CD4-positive, alpha-beta T cell treated with Interleukin-1 beta for 1 hour (primary cell): ENCODE measurements at regions not wholly inside any gene's neighbourhood (a gene's known extent, or its start where the extent isn't known, plus 50 kb on each side); places are given as distances from the start of the nearest gene placed in this dataset.

Source experiments
- DNase-seq, 2 donors: peaks; one replicate each; pipeline ENCODE4 v3.0.0-alpha.2; 2020 to 2022

DNA sequence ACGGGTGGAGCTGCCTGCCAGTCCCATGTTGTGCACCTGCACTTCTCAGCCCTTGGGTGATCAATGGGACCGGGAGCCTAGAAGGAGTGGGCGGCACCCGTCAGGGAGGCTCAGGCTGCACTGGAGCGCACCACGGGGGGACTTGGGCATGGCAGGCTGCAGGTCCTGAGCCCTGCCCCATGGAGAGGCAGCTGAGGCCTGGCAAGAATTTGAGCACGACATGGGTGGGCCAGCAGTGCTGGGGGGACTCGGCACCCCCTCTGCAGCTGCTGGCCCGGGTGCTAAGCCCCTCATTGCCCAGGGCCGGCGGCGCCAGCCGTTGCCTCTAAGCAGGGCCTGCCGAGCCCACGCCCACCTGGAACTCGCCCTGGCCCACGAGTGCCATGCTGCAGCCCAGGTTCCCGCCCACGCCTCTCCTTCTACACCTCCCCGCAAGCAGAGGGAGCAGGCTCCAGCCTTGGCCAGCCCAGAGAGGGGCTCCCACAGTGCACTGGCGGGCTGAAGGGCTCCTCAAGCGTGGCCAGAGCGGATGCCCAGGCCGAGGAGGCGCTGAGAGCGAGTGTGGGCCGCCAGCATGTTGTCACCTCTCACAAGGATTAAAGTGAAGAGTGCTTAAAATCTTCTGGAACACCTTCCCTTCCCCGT is 372.0 kb downstream of the ETS1 start:
- DNase-seq = no peak

DNA sequence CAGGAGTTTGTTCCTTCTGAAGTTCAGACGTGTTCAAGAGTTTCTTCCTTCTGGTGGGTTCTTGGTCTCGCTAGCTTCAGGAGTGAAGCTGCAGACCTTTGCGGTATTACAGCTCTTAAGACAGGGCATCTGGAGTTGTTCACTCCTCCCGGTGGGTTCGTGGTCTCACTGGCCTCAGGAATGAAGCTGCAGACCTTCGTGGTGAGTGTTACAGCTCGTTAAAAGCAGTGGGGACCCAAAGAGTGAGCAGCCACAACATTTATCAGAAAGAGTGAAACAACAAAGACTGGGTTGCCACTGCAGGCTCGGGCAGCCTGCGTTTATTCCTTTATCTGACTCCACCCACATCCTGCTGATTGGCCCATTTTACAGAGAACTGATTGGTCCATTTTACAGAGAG is 373.1 kb downstream of the ETS1 start:
- no peak for DNase-seq

DNA sequence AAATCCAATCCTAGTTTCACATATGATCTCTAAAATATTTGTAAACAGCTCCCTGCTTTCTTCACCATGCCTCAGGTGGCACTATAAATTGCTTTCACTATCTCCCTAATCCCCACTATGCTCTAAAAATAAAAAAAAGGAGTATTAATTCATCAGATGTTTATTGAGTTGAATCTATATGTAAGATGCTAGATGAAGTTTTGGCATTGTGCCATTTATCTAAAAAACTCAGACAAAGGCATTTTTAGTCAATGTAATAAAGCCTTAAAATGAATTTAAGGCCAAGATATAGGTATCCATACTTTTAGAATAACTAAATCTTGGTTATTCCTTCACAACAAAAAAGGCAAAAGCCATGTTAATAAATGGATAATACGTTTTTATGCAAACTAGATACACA is 373.9 kb downstream of the ETS1 start:
- no peak for DNase-seq

GRCh38 chr11:128212324-128212723 is 375.0 kb downstream of the ETS1 start:
- no peak for DNase-seq

DNA sequence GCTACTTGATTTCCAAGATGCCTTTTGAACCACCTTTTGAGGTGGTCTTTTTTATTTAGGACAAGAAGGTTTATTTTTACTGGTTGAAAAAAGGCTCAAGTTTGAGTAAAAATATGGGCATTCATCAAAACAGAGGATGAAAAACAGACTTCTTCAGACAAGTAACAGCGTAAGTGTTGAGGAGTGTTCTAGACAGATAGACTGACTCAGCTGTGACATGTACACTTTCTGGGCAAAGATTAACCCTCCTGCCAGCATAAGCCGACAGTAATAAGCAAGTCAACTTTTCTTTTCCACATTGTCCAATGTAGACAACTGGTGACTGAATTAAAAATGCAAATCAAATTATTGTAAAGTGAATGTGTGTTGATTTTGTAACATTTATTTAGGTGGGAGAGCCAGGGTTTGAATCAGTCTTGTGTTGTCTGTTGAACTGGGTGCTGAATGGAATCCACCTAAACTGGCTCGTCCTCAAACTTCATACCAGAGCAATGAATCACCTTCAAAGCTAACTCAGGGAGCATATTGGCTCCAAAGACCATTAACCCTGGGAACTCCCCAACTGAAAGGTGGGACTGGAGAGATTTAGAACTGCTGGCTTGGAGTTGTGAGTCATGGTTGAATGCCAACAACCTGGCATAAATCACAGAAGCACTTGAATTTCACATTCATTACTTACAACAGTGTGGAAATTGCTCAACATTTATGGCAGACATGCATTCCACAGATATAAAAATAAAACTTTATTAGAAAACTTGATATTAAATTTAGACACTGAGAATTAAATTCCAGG is 377.0 kb downstream of the ETS1 start:
- no peak for DNase-seq

- no peak for DNase-seq
Measured at GRCh38 chr11:128209138-128209435, 378.3 kb downstream of the ETS1 start.

DNA sequence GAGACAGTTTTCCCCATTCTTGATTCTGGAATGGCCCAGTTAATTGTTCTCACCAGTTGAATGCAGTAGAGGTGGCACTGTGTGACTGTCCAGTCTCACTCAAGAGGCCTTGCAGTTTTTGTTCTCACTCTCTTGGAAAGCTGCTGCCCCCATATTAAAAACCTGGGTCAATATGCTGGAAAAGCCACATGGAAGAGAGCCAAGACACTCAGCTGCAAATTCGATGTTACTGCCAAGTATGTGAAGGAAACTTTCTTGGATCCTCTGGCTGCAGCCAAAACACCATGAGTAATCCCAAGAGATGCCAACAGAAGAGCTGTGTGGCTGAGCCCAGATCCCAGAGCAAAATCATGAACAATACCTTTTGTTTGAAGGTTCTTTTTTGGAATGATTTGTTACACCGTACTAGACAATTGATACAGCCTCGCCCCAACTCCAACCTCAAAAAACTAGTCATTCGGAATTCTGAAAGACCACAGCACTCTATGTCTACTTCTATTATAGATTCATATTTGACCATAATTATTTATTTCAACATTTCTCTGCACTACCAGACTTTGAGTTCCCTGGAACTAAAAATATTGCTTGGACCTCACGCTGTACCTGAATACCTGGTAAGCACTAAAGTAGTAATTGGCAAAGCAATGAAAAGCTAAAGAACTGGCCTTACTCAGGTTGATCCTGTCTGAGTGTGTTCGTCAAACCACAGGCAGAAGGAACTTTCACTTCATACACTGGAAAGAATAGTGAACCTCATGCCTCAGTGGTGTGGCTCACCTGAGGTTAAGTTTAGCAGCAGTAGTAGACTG is 378.8 kb downstream of the ETS1 start:
- DNase-seq = no peak

DNA sequence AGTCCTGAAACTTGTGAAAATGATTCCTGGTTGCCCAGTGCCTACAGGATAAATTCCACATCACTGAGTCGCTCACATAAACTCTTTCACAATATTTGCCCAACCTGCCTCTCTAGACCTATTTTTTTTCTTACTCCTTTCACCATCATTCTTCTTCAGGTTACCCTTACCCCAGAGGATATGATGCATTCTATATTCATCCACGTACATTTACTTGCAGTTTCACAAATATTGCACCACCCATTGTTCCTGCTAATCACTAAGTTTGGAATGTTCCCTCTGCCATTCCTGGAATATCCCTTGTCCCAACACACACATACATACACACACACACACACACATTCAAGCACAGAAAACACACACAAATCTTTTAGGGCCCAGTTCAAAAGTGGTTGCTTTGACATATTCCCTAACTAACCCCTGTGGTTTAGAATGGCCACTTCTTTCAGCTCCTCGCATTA is 379.5 kb downstream of the ETS1 start:
- no peak for DNase-seq

DNA sequence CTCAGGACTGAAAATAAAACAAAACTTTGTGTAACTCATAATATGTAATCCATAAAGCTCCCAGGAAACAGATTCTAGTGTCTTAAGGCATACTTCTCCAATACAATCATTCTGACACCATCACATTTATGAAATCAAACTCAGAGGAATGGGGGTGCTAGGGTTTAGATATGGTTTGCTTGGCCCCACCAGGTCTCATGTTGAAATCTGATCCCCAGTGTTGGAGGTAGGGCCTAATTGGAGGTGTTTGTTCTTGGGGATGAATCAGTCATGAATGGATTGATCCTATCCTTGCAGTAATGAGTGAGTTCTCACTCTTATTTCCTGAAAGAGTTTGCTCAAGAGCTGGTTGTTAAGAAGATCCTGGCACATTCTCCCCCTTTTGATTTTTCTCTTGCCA is 380.9 kb downstream of the ETS1 start:
- DNase-seq = no peak

GRCh38 chr11:128205796-128206195 is 381.6 kb downstream of the ETS1 start:
- DNase-seq = no peak

- no peak for DNase-seq
Measured at GRCh38 chr11:128204898-128205297, 382.5 kb downstream of the ETS1 start.

GRCh38 chr11:128201801-128202200 is 385.6 kb downstream of the ETS1 start:
- DNase-seq = no peak

GRCh38 chr11:128201009-128201408 is 386.3 kb downstream of the ETS1 start:
- no peak for DNase-seq

GRCh38 chr11:128200467-128200866 is 386.9 kb downstream of the ETS1 start:
- DNase-seq = no peak

DNA sequence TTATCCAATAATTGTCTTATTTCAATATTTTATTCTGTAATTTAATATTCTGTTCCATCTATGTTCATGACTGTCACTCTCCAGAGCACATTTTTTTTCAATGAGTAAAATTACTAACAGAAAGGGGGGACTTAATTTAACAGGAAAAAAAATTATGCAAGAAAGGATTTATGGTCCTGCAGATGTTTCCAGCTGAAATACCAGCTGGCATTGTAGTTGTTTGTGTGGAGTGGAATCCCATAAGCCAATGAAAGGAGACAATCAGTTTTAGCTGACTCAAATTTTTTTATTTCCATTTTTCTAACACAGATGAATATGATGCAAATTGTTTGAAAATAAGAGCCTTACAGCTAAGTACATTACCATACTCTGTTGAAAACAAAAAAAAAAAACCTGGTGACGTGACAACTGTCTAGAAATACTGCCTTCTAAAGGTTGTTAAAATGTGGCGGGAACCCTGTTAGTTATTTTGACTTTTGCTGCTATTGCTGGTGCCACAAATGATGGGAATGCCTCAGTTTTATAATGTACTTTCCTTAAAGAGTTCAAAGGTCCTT is 389.1 kb downstream of the ETS1 start:
- DNase-seq = no peak

- no peak for DNase-seq
Measured at GRCh38 chr11:128196235-128196634, 391.1 kb downstream of the ETS1 start.

- DNase-seq = no peak
Measured at GRCh38 chr11:128195756-128196155, 391.6 kb downstream of the ETS1 start.

DNA sequence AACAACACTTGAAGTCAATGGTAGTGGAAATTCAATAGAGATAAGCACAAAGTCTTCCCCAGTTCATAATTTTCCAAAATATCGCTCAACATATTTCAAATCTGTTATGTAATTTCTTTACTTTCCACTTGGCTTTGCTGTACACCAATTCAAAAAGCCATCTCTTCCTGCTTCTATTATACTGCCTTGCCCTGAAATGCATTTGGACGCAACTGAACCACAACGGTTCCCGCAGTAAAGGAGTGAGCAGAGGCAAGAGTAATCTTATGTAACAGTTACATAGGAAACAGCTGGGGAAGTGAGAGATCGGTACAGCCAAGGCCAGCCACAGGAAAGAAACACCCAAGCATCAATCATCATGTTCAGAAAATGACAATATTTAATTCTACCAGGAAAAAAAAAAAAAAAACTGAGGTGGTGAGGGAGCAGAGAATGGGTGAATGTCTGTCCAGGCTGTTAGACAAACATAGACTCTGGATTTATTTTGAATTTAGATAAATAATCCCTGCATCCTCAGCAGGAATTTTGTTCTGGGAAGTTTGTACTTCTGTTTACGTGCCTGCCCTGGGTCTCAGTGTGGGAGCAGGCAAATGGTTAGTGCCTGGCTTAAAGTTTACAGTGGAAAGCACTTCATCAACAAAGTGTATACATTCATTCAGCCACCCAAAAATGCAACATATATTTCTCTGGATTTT is 392.2 kb downstream of the ETS1 start:
- peak; percentile 69 to 74 for DNase-seq

DNA sequence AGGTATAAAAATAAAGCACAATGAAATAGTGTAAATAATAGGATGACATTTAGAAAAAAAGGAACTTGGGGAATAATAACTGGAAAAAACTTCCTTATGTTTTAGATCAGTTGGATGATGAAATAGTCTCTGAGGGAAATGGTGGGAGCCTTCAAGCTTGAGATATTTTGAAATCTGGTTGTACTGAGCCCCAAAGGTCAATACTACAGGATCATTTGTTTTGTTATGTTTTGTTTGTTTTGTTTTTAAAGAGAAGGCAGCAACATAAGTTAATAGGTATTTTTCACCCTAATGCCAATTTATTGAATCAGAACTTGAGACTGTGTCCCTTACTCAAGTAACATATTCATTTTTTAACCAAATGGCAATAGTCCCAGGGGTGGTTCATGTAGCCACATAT is 393.1 kb downstream of the ETS1 start:
- no peak for DNase-seq

DNA sequence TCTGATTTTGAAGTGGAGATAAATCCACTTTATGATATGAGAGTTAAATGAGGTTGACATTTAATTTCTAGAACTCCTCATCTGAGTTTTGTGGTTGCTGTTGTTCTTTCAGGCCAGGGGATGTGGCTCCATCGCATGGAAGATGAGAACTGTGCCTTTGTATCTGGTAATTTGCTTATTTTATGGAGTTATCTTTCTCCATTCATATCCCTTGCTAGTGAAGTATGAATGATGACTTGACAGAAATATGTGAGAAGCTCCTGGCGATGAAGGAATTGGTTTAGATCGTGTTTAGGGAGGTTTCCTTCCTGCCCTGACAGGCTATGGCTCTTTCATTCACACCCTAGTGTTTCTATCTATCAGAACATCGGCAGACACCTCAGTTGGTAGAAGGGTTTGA is 393.7 kb downstream of the ETS1 start:
- no peak for DNase-seq

DNA sequence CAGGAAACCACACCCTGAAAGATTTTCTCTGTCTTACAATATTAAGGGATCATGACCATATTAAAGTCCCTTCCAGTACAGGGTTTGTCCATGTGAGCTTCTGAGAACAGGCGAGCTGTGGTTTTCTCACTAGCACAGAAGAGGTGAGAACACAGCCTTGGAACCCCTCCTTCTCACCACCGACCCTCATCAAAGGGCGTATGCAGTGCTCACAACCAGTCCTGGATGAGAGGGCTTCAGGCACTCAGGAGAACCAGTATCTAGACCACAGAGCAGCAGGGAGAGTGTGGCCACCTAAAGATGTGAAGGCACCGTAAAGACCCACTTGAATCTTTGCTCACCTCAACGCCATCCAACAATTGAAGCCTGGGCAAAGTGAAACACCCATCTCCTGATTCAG is 397.0 kb downstream of the ETS1 start:
- peak; percentile 17 to 54 for DNase-seq

- DNase-seq = no peak
Measured at GRCh38 chr11:128189823-128190222, 397.5 kb downstream of the ETS1 start.
